Effector CD8-positive, alpha-beta T cell (primary cell): ENCODE measurements at regions not wholly inside any gene's neighbourhood (a gene's known extent, or its start where the extent isn't known, plus 50 kb on each side); places are given as distances from the start of the nearest gene placed in this dataset.

ENCODE experiments used
- DNase-seq: peaks from one replicate; lab custom pipeline; 2025; lab: John Stamatoyannopoulos, UW

DNA sequence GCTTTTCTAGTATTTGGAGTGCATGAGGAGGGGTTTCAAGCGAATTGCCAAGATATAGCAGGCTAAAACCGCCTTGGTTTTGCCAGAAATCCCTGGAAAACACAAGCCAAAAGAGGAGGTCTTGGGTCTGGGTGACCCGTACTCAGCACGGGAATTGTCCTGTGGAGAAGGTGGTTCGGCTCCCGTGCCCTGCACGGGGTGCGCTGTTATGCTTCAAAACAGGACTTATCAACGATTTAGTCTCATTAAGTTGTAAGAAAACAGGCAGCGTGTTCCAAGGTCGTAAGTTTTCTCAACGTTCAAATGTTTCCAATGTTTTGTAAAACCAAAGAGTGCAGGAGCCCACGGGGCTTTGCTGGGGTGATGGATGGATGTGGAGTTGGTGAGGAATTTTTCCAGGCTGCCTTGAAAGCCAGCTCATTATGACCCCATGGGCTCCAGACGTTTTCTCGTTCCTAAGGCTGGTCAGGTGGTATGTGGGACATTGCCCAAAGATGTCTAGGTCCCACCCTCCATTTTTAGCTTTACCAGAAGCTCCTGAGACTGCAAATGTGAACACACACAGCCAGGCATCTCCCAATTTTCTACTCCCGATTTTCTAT is 75.4 kb upstream of the CLDN14 start:
- no peak for DNase-seq

DNA sequence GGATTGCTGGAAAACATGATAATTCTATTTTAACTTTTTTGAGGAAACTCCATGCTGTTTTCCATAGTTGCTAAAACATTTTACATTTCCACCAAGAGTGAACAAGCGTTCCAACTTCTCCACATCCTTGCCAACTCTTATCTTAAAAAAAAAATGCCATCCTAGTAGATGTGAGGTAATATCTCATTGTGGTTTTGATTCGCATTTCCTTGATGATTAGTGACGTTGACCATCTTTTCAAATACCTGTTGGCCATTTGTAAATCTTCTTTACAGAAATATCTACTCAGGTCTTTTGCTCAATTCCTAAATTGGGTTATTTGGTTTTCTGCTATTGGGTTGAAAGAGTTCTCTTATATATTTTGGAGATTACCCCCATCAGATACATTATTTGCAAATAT is 77.4 kb upstream of the CLDN14 start:
- no peak for DNase-seq

DNA sequence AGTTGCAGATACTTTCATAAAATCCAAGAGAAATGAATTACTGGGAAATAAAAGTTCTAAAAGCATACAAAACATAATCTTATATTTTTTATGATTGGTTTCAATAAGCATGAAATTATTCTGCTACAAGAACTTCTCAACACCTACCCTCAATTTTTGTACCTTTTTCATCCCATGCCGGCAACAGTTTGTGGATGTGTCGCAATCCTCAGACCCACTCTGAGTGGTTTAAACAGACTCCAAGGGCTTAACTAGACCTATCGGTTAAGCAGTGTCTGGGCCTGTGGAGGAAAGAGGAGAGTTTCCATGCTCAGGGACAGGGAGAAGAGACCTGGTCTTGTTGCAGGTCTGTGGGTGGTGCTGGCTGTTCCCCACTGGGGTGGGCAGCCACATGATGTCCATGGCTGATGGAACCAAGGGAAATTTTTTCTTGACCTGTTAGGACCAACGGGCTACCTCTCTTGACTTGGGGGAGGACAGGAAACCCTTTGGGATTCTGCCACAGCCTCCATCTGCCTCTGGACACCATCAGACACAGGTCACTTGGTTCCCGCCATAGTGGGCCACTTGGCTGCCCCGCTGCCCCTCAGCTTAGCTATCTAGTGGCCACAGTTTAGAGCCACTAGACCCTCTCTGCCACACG is 81.1 kb upstream of the CLDN14 start:
- DNase-seq: no peak

DNA sequence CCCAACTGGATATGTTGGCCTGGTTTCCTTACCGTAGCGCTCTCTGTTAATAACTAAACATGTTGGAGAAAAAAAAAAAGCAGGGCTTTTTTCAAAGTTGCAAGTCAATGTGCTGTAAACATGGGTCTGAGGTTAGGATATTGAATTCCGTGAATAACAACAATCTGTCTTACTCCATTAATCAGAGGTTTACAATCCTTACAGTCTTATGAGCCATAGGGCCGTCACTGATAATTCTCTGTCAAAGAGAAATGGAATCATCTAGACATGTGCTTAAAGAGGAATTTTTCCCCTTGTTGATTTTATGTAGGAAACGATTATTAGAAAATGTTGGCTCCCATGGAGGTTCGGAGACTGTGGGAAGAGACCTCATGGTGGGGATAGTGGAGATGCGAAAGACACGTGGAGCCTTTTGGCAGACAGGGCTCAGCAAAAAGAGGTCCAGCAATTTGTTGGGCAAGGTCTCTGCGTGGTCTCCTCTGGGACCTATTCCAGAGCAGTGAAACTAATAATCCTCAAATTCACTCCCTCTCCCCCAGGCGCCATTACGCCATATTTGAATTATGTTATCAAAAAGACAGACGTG is 83.5 kb upstream of the CLDN14 start:
- no peak for DNase-seq

DNA sequence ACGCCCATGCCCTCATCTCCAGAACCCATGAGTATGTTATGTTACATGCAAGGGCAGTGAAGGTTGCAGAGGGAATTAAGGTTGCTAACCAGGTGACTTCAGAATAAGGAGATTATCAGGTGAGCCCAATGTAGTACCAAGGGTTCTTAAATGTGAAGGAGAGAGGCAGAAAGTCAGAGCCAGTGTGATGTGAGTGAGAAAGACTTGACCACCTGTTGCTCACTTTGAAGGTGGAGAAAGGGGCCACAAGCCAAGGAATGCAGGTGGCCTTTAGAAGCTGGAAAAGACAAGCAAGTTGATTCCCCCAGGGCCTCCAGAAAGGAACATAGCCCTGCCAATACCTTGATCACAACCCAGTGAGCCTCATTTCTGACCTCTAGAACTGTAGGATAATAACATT is 84.7 kb upstream of the CLDN14 start:
- DNase-seq: no peak

DNA sequence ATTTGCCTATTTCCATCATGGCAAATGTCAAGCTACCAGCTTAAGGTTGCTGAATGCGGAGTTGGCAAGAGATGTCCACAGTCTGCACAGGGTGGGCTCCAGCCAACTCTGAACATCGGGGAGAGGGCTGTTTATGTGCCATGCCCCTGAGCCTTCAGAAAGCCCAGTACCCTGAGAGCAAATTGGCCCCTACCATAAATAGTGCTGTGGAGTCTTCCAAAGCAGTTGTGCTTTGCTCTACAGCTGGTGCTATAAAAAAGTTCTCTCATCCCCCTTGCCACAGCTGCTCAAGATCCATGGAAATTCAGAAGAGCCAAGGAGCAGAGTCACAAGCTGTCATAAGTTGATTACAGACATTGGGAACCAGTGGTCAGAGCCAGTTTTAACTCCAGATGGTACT is 85.6 kb upstream of the CLDN14 start:
- no peak for DNase-seq

DNA sequence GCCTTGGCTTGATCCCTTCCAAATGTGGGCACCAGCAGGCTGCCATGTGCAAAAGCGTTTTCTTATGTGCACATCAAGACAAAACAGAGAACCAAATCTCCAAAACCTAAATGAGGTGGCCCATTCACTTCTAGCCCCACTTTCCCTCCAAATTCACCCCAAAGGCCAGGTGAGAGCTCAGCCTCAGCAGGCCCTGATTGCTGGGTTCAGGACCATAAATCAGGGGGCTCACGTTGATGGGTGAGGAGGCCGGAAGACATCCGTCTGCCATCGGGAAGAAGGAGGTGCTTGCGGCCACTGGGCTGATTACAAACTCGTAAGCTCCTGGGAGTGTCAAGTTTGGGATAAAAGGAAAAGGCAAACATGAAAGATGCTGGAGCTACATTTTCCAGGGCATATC is 86.7 kb upstream of the CLDN14 start:
- DNase-seq: no peak

DNA sequence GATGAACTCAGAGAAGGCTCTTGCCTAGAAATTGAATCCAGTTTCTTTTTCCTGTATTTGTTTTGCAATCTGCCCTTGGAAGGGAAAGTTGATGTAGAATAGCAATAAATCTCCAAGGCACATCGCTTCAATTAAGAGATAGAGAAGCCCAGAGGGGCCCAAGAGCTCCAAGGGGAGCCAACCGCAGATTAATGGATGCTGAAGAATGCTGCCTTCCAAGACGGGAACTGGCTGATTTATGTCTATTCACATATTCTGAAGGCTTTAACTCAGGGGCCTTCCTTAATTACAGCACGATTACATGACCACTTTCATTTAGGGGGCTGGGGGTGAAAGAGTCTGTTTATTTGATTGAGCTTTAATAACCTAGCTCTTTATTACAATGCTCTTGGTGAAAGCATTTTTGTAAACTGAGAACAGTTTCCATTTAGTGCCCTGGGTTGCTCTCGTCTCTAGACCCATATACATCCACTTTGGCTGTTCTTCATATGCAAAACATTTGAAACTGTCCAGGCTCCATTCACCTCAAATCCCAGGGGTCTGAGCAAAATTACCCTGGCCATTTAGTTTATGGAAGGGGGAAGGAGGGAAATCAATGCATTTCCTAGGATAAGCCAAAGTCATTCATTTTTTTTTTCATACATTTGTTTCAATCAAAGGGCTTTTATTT is 87.4 kb upstream of the CLDN14 start:
- DNase-seq: no peak

DNA sequence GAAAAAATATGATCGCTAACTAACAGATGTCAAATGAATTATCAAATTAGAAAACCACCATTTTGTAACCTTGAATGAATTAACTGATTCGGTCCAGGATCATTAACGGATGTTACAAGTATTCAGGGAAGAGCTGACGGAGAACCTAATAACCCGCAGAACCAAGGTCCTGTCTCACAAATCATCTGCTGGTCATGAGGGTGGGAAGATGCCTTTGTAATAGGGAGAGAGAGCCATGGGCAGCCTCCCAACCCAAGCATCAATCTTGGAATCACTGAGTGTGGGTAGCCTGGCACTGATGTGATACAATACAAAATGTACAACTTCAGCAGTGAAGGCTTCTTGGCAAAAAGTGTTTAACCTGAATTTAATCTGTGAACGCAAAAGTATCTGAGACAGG is 89.6 kb upstream of the CLDN14 start:
- no peak for DNase-seq

DNA sequence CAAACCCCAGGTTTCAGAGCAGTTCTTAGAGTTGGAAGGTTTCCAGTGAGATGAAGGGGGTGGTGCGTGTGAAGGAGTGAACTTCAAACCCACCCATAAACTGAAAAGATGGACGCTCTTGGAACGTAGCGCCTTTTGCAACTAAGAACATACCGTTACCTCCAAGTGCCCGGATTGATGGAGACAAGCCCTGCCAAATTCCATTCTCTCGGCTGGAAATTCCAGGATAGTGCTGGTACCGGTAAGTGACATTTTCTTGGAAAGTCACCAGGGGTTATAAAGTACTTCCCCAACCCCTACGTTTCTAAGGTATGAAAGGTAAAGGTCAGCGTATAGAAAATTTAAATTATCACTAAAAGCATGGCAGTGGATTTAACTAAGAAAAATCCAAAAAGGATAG is 91.6 kb upstream of the CLDN14 start:
- DNase-seq: no peak

DNA sequence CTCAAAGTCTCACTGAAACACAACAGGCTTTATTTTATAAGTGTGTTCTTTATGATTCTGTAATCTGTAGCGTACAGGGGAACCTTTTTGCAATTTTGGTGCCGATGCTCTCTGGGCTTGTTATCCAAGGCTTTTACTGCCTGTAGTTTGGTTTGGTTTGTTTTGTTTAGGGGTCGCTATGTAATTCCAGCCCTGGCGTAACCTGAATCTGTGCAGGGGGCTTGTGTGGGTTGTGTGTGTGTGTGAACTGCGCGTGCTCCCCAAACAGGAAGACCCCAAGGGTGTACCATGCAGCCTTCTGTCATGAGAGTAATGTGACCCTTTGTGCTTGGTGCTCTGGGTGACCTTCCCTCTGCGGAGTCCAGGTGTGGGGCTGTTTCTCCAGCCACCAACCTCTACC is 92.1 kb upstream of the CLDN14 start:
- no peak for DNase-seq

DNA sequence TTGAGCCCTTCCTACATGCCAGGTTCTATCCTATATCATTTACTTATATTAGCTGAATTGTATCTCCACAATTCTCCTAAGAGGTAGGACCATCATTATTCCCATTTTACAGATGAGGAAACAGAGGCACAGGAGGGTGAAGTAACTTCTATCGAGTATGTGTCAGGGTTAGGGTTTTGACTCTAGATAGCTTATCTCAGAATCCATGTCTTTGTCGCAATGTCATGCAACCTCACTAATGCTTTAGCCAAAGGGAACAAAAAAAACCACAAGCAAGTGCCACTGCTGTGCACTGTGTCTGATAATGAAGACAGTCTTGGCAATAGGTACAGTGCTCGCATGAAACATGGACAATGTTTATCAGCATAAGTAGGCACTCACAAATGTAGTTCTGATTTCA is 95.4 kb upstream of the CLDN14 start:
- no peak for DNase-seq

DNA sequence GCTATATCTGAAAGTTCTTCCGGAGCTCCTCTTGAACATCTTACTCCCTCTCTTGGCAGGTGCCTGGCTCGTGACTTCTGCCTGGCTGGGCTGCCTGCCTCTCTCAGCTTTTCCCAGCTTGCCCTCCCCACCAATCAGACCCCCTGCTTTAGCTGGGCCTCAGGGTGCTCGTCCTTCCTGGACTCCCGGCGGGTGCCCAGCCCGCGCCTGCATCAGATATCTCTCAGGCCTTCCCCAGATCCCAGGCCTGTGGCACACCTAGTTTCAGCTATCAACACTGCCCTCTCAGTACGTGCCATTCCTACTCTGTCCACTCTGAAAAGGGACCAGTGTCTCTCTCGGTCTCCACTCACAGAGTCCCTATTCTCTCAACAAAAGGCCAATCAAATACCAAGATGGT is 96.5 kb upstream of the CLDN14 start:
- no peak for DNase-seq

DNA sequence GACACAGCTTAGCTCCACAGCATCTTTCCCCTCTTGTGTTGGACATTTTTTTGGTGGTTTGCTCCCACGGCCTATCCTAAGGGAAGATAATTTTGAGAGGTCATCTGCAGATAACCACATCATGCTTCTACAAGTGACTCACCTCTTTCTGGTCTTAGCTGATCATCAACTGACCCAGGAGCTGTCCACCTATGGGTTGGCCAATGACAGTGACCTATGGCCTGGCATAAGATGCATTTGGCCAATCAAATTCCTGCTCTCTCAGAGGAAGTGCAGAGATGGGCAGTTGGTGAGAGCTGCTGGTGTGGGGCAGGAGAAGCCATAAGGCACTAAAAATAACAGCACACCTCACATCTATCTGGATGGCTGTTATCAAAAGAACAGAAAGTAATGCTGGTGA is 100.0 kb upstream of the CLDN14 start:
- no peak for DNase-seq

DNA sequence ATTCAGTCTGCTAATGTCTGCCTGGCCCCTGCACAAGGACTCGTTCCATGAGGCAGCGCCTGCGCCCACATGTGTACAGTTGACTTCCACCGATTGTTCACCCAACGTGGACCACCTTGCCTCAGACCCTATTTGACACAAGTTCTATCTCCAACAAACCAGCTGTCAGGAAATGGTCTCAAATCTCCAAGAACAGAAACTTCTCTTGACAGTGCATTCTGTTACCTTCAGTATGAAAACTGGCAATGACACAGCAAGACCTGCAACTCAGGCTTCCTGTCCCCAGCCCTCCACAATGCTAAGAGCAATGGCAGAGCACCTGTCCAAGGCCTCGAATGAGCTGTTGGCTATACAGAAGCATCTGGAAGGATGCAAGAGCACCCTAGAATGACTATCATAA is 102.3 kb upstream of the CLDN14 start:
- no peak for DNase-seq

DNA sequence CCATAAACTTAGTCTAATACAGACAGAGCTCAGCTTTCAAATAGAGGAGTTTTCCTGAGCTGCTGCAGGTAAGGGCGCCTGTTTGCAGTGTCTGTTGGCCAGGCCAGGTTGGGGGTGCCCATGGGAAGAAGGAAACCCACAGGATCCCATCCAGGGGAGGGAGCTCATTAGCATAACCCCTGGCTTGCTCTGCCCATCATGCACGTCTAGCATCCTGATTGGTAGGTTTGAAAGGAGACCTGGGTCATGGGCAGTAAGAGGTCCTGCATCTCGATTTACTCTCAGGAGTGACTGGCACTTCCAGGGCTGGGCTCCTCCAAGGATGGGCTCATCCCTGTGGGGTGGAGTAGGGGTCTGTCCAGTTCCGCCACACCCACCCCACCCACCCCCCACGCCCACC is 103.7 kb upstream of the CLDN14 start:
- no peak for DNase-seq

DNA sequence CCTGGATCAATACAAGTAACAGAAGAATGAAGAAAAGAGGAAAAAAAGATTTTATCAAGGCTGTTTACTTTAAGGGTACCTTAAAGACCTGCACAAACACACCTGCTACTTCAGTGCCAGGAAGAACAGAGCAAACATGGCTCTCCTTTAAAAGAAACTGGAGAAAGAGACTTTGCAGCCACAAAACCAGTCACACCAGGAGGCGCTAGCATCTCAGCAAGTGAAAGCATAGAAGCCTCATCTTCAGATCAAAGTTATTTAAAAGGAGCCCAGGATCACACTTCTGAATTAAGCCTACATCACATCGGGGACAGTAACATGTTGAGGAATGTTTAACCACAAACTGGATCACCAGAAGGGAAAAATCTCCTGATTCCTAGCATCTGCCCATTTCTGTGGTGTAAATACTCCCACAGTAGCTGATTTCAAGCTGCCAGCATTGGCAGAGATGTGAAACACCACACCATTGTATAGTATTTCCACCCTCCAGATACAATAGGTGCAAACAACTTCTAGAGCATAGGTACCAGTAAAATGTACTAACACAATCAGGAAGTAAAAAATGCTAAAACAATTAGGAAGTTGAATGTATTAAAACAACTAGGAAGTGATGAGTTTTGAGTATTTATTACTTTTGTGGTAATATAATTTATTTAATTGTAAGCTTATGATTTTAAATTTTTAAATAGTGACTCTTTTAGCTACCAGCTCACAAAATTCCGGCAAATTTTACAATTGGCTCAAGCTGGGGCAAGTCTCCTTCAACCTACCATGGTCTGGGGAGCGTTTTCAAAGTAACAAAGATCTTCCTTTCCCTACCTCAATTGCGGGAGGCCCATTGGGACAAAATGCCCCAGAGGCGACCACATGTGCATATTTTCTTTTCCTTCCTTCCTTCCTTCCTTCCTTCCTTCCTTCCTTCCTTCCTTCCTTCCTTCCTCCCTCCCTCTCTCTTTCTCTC is 105.3 kb upstream of the CLDN14 start:
- DNase-seq: peak; percentile 8

DNA sequence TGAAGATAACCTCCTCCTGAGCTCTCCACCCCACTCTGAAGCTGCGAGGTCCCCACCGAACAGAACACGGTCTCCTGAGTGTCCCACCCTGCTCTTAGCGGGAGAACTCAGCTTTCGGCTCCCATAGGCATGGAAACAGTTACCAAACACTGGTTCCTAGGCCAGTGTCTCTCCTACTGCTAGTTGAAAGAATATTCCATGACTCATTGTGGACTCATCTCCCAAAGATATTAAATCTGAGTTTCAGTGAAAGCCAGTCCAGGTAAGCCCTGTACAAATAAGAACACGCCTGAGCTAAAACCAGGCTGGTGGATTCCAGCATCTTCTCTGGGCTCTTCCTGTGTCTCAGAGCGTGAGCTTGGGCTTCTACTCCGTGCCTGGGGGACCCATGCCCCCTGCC is 107.5 kb upstream of the CLDN14 start:
- no peak for DNase-seq

DNA sequence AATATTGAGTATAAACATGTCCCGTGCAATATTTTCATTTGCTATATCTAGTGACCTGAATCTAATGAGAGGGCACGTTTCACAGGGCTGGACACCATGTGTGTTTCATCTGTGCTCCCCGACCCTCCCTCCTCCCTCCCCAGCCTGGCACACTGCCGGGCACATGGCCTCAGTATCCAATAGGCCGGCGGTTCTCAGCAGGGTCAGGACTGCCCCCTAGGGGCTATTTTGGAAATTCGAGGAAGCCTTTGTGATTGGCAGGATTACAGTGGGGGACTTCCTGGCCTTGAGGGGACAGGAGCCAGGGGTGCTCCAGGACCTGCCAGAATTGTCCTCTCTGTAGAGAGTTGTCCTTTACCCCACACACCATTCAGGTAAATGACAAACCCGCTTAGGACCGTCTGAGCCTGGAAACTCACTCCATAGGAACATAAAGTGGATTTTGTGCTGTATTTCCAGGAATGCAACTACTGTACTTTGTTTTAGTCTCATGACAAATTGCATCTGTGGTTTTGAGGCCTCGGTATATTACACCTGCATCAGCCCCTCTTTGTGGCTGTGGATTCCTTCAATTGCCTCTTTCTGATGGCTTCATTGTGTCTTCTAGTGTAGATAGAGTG is 109.5 kb upstream of the SIM2 start:
- no peak for DNase-seq

DNA sequence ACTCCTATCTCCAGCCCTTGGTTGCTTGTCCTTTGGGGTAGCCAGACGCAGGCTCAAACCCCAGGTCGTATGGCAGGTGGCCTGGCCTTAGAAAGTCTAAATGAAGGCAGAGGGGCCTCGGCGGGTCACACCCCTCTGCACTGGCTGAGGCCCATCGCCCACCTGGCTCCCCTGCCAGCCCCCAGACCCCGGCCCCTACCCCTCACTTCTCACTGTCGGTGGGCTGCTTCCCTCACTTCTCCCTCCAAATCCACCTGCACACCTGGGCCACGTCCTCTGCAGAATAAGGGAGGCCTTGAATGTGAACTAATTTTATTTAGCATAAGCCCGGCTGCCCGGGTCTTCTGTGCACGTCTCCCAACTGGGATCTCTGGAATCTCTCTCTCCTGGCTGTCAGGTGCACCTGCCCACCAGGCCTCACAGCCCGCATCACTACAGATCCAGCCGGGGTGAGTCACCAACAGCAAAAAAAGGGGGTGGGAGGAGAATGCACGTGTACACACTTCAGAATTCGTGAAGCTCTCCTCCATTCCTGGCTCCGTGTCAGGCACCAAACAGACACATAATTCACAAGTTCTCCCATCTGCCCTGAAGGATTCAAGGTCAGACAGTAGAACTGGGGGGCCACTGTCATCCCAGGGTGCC is 107.5 kb upstream of the SIM2 start:
- no peak for DNase-seq

DNA sequence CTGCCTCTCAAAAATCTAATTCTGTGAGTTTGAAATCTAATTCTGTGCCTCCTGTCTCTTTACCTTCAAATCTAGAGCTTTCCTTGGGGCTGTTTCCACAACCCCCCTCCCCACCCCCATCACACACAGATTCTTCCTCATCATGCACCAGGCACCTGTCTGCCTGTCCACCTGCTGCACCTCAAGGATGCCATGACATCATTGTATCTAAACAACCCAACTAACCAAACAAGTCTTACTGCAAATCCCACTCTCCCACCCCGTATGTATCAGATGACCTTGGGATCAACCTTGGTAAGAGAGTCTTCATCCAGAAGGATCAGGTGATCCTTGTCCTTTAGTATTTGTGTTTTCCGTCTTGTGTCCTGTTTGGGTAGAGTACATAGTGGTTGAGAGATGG is 102.7 kb upstream of the SIM2 start:
- DNase-seq: no peak
